ENCODE measurements at regions not wholly inside any gene's neighbourhood (a gene's known extent, or its start where the extent isn't known, plus 50 kb on each side); places are given as distances from the start of the nearest gene placed in this dataset.

GRCh38 chr9:108283696-108284095 lies 572.1 kb downstream of the ACTL7B start:
- Histone ChIP-seq H3K4me3 (ENCODE audit: low read length) (no peak overlapping the region), H3K27me3 (ENCODE audit: control insufficient read depth, low read length) (no peaks in the 10 kb centered on the region), H4K20me1 (ENCODE audit: control insufficient read depth, insufficient read depth, low read depth, low read length) (no peaks in the 10 kb centered on the region), H3K9me3 (ENCODE audit: control insufficient read depth, insufficient read depth, low read length) (no peaks in the 10 kb centered on the region), H3F3A (ENCODE audit: control insufficient read depth, insufficient read depth) (no peaks in the 10 kb centered on the region), H3K79me2 (ENCODE audit: control insufficient read depth, low read length) (no peaks in the 10 kb centered on the region), H3K27ac (ENCODE audit: low read depth, low read length) (no peak overlapping the region), H3K9me2 (replicated peaks; ENCODE audit: control insufficient read depth, low read length) (no peaks in the 10 kb centered on the region), H3K36me3 (ENCODE audit: control insufficient read depth, low read length) (no peaks in the 10 kb centered on the region), H3K4me2 (ENCODE audit: low read length) (no peak overlapping the region), H3K4me1 (ENCODE audit: control insufficient read depth, low read length) (no peaks in the 10 kb centered on the region)
- TF ChIP-seq EZH2phosphoT487 (IDR thresholded peaks at IDR 0.05; ENCODE audit: borderline replicate concordance, low read length) (no peak), CTCF (IDR thresholded peaks at IDR 0.05; ENCODE audit: low read depth, low read length, poor library complexity, severe bottlenecking) (no peak)

- TF ChIP-seq EZH2phosphoT487 (IDR thresholded peaks at IDR 0.05; ENCODE audit: borderline replicate concordance, low read length), result no peak
- no peak for TF ChIP-seq CTCF (IDR thresholded peaks at IDR 0.05; ENCODE audit: low read depth, low read length, poor library complexity, severe bottlenecking)
- H3F3A ChIP-seq (ENCODE audit: control insufficient read depth, insufficient read depth), result no peaks in the 10 kb centered on the region
- H3K4me1 ChIP-seq (ENCODE audit: control insufficient read depth, low read length), result no peaks in the 10 kb centered on the region
Measured at GRCh38 chr9:108282872-108283271, 572.9 kb downstream of the ACTL7B start.

GRCh38 chr9:108281696-108282095 lies 574.1 kb downstream of the ACTL7B start:
- no peaks in the 10 kb centered on the region for H3F3A ChIP-seq (ENCODE audit: control insufficient read depth, insufficient read depth)
- no peak overlapping the region for H3K27ac ChIP-seq (ENCODE audit: low read depth, low read length)
- no peaks in the 10 kb centered on the region for H4K20me1 ChIP-seq (ENCODE audit: control insufficient read depth, insufficient read depth, low read depth, low read length)
- H3K79me2 ChIP-seq (ENCODE audit: control insufficient read depth, low read length), result no peaks in the 10 kb centered on the region
- H3K27me3 ChIP-seq (ENCODE audit: control insufficient read depth, low read length), result no peaks in the 10 kb centered on the region
- no peaks in the 10 kb centered on the region for H3K36me3 ChIP-seq (ENCODE audit: control insufficient read depth, low read length)
- H3K4me1 ChIP-seq (ENCODE audit: control insufficient read depth, low read length), result no peaks in the 10 kb centered on the region
- no peak overlapping the region for H3K4me3 ChIP-seq (ENCODE audit: low read length)
- no peaks in the 10 kb centered on the region for H3K9me3 ChIP-seq (ENCODE audit: control insufficient read depth, insufficient read depth, low read length)
- H3K9me2 ChIP-seq (replicated peaks; ENCODE audit: control insufficient read depth, low read length), result no peaks in the 10 kb centered on the region
- no peak overlapping the region for H3K4me2 ChIP-seq (ENCODE audit: low read length)
- TF ChIP-seq EZH2phosphoT487 (IDR thresholded peaks at IDR 0.05; ENCODE audit: borderline replicate concordance, low read length), result no peak
- TF ChIP-seq CTCF (IDR thresholded peaks at IDR 0.05; ENCODE audit: low read depth, low read length, poor library complexity, severe bottlenecking), result no peak

More at GRCh38 chr9:108282872-108283271, 572.9 kb downstream of the ACTL7B start:
- no peaks in the 10 kb centered on the region for H3K36me3 ChIP-seq (ENCODE audit: control insufficient read depth, low read length)
- H3K9me2 ChIP-seq (replicated peaks; ENCODE audit: control insufficient read depth, low read length), result no peaks in the 10 kb centered on the region
- H4K20me1 ChIP-seq (ENCODE audit: control insufficient read depth, insufficient read depth, low read depth, low read length), result no peaks in the 10 kb centered on the region
- H3K27me3 ChIP-seq (ENCODE audit: control insufficient read depth, low read length), result no peaks in the 10 kb centered on the region
- H3K27ac ChIP-seq (ENCODE audit: low read depth, low read length), result no peak overlapping the region
- no peaks in the 10 kb centered on the region for H3K9me3 ChIP-seq (ENCODE audit: control insufficient read depth, insufficient read depth, low read length)
- H3K4me3 ChIP-seq (ENCODE audit: low read length), result no peak overlapping the region
- H3K79me2 ChIP-seq (ENCODE audit: control insufficient read depth, low read length), result no peaks in the 10 kb centered on the region
- no peak overlapping the region for H3K4me2 ChIP-seq (ENCODE audit: low read length)

- TF ChIP-seq EZH2phosphoT487 (IDR thresholded peaks at IDR 0.05; ENCODE audit: borderline replicate concordance, low read length) (no peak), CTCF (IDR thresholded peaks at IDR 0.05; ENCODE audit: low read depth, low read length, poor library complexity, severe bottlenecking) (no peak)
- Histone ChIP-seq H3K4me1 (ENCODE audit: control insufficient read depth, low read length) (no peaks in the 10 kb centered on the region), H3K27me3 (ENCODE audit: control insufficient read depth, low read length) (no peaks in the 10 kb centered on the region), H3K4me3 (ENCODE audit: low read length) (no peak overlapping the region), H3K27ac (ENCODE audit: low read depth, low read length) (no peak overlapping the region), H3K36me3 (ENCODE audit: control insufficient read depth, low read length) (no peaks in the 10 kb centered on the region), H3K9me2 (replicated peaks; ENCODE audit: control insufficient read depth, low read length) (no peaks in the 10 kb centered on the region), H3F3A (ENCODE audit: control insufficient read depth, insufficient read depth) (no peaks in the 10 kb centered on the region), H4K20me1 (ENCODE audit: control insufficient read depth, insufficient read depth, low read depth, low read length) (no peaks in the 10 kb centered on the region), H3K4me2 (ENCODE audit: low read length) (no peak overlapping the region), H3K9me3 (ENCODE audit: control insufficient read depth, insufficient read depth, low read length) (no peaks in the 10 kb centered on the region), H3K79me2 (ENCODE audit: control insufficient read depth, low read length) (no peaks in the 10 kb centered on the region)
Measured at GRCh38 chr9:108278341-108278740, 577.4 kb downstream of the ACTL7B start.
